Mucosa of descending colon (tissue), 1 donor: ENCODE measurements at regions not wholly inside any gene's neighbourhood (a gene's known extent, or its start where the extent isn't known, plus 50 kb on each side); places are given as distances from the start of the nearest gene placed in this dataset.

Experiments used
- microRNA-seq: library from miRNA; unstranded; fragments of <30 nt; microRNA quantifications from one replicate; pipeline ENCODE4, GENCODE V29; 2019
- donor health status: DM: no; HTN: no; CAD: no; lungs with moderate emphysema.

Small RNA genes in the stretch of these regions (microRNA-seq; reads per million reads assigned to microRNA genes)
- gene MIR4708: 2.8 reads per million, percentile 11 among the genes with 10 or more reads in this experiment
